Fibroblast of mammary gland (primary cell): ENCODE measurements at regions not wholly inside any gene's neighbourhood (a gene's known extent, or its start where the extent isn't known, plus 50 kb on each side); places are given as distances from the start of the nearest gene placed in this dataset.
A peak's percentile ranks its signal among the peaks of the same experiment; 100 is the strongest.

ENCODE experiments used
- DNase-seq: peaks from one replicate; pipeline ENCODE4 v3.0.0-alpha.2; 2010; ENCODE audit warnings: low read depth
- H3K4me3 ChIP-seq: 2 replicates; pipeline ENCODE4 v1.5.1; 2011; ENCODE audit warnings: low read depth, mild to moderate bottlenecking, low read length, moderate library complexity; ENCODE audit not compliant: control insufficient read depth
- CTCF ChIP-seq: conservative IDR thresholded peaks from 2 replicates; pipeline ENCODE4 v1.5.1; 2011; ENCODE audit warnings: low read depth, low read length, inconsistent platforms; ENCODE audit not compliant: control insufficient read depth, insufficient read depth

GRCh38 chr3:66938338-66938963 lies 59.7 kb upstream of the KBTBD8 start:
- DNase-seq: peak; percentile 62
- H3K4me3 ChIP-seq: no peak overlapping the region
- TF ChIP-seq CTCF: peak; percentile 81

- no peak overlapping the region for H3K4me3 ChIP-seq
- TF ChIP-seq CTCF: no peak
- DNase-seq: no peak
Measured at GRCh38 chr3:66948041-66948440, 50.1 kb upstream of the KBTBD8 start.
